Endodermal cell (in vitro differentiated cells): ENCODE measurements at regions not wholly inside any gene's neighbourhood (a gene's known extent, or its start where the extent isn't known, plus 50 kb on each side); places are given as distances from the start of the nearest gene placed in this dataset.

Experiments
- DNase-seq: peaks from one replicate; pipeline ENCODE4 v3.0.0-alpha.2; 2017
- H3K27ac ChIP-seq: 2 replicates; pipeline ENCODE4 v1.5.1; 2013; ENCODE audit warnings: mild to moderate bottlenecking, low read depth, low read length, moderate library complexity
- H3K27me3 ChIP-seq: 2 replicates; pipeline ENCODE4 v1.6.1; 2013; ENCODE audit warnings: mild to moderate bottlenecking, low read length, moderate library complexity; ENCODE audit not compliant: insufficient read depth, control insufficient read depth, poor library complexity, severe bottlenecking
- H3K36me3 ChIP-seq: 2 replicates; pipeline ENCODE4 v1.7.0; 2013; ENCODE audit warnings: mild to moderate bottlenecking, low read length, moderate library complexity; ENCODE audit not compliant: control insufficient read depth, insufficient read depth
- H3K4me1 ChIP-seq: one replicate; pipeline ENCODE4 v1.7.0; 2013; ENCODE audit warnings: low read length; ENCODE audit not compliant: control insufficient read depth, insufficient read depth
- H3K4me3 ChIP-seq: 2 replicates; pipeline ENCODE4 v1.5.1; 2013; ENCODE audit warnings: mild to moderate bottlenecking, low read length, moderate library complexity
- H3K9ac ChIP-seq: 2 replicates; pipeline ENCODE4 v1.6.1; 2013; ENCODE audit warnings: mild to moderate bottlenecking, low read length, moderate library complexity; ENCODE audit not compliant: poor library complexity, severe bottlenecking; ENCODE audit errors: extremely low read depth
- H3K9me3 ChIP-seq: 2 replicates; pipeline ENCODE4 v1.6.1; 2013; ENCODE audit warnings: mild to moderate bottlenecking, low read length, moderate library complexity; ENCODE audit not compliant: control insufficient read depth
- H3K27ac Mint-ChIP-seq: 2 replicates; pipeline ENCODE4 v1.8.0; 2020; ENCODE audit warnings: mixed read lengths
- H3K27me3 Mint-ChIP-seq: 2 replicates; pipeline ENCODE4 v1.8.0; 2021; ENCODE audit warnings: mild to moderate bottlenecking, mixed read lengths; ENCODE audit not compliant: insufficient read depth
- H3K36me3 Mint-ChIP-seq: 2 replicates; pipeline ENCODE4 v1.8.0; 2020; ENCODE audit warnings: low read depth, mixed read lengths
- H3K4me1 Mint-ChIP-seq: 2 replicates; pipeline ENCODE4 v1.8.0; 2020; ENCODE audit warnings: mixed read lengths
- H3K4me3 Mint-ChIP-seq: 2 replicates; pipeline ENCODE4 v1.8.0; 2020; ENCODE audit warnings: mild to moderate bottlenecking, moderate library complexity, mixed read lengths
- H3K9me3 Mint-ChIP-seq: 2 replicates; pipeline ENCODE4 v1.8.0; 2020; ENCODE audit warnings: mild to moderate bottlenecking, mixed read lengths
- CTCF ChIP-seq: fragments of 200-600 bp; sonication (generic); conservative IDR thresholded peaks from 2 replicates; pipeline ENCODE4 v1.5.0; 2021; ENCODE audit warnings: antibody characterized with exemption, mild to moderate bottlenecking
- WGBS, 2 experiments: methylation state at CpG; one replicate each; pipeline versions ENCODE4 v1.1.5 to v1.1.7; 2013; ENCODE audit warnings: missing lambda C conversion rate in 2 of 2, mixed read lengths in 1 of 2; ENCODE audit not compliant: insufficient coverage in 1 of 2, insufficient read length in 1 of 2; 5-methylcytosine and 5-hydroxymethylcytosine counted together

DNA sequence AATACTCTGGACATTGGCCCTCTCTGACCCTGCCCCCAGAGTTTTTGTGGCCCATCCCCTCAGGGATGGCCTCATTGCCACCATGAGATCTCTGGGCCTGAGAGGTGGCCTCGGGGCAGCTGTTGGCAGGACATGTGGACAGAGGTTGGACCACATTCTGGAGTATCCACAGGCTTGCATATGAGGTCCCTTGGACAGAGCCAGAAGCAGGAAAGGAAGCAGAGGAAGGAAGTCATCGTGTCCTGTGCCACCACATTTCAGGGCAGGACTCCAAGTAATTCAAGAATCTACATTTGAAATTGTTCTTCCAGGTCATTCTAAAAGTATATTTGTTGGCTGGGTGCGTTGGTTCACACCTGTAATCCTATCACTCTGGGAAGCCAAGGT lies 95.9 kb upstream of the PPP2R5A start:
- no peaks in the 10 kb centered on the region for H3K4me1 Mint-ChIP-seq
- Histone ChIP-seq H3K36me3 (no peaks in the 10 kb centered on the region), H3K9me3 (no peaks in the 10 kb centered on the region), H3K4me3 (no peak overlapping the region), H3K4me1 (no peaks in the 10 kb centered on the region), H3K9ac (no peak overlapping the region), H3K27me3 (no peaks in the 10 kb centered on the region), H3K27ac (no peak overlapping the region)
- no peak overlapping the region for H3K27ac Mint-ChIP-seq
- TF ChIP-seq CTCF = no peak
- DNase-seq = no peak
- H3K4me3 Mint-ChIP-seq = no peak overlapping the region
- no peaks in the 10 kb centered on the region for H3K36me3 Mint-ChIP-seq
- H3K9me3 Mint-ChIP-seq = no peaks in the 10 kb centered on the region
- no peaks in the 10 kb centered on the region for H3K27me3 Mint-ChIP-seq
- WGBS, 2 experiments = 94 to 97% methylated on average over 3 of the region's 3 CpGs

DNA sequence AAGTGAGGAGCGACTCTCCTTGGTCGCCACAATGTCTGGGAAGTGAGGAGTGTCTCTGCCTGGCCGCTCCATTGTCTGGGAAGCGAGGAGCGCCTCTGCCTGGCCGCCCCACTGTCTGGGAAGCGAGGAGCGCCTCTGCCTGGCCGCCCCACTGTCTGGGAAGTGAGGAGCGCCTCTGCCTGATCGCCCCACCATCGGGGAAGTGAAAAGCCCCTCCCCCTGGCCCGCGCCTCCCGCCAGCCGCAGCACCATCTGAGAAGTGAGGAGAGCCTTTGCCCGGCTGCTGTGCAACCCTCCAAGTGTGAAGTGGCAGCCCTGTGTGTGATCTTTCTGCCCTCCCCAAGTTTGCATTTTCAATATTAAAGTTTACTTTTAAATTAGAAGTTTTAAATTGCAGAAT lies 95.0 kb upstream of the PPP2R5A start:
- no peak for TF ChIP-seq CTCF
- H3K36me3 Mint-ChIP-seq = no peaks in the 10 kb centered on the region
- no peaks in the 10 kb centered on the region for H3K4me1 Mint-ChIP-seq
- no peak overlapping the region for H3K27ac Mint-ChIP-seq
- Histone ChIP-seq H3K36me3 (no peaks in the 10 kb centered on the region), H3K4me3 (no peak overlapping the region), H3K4me1 (no peaks in the 10 kb centered on the region), H3K27ac (no peak overlapping the region), H3K9ac (no peak overlapping the region), H3K9me3 (peaks cover under 1% of the 10 kb centered on the region), H3K27me3 (no peaks in the 10 kb centered on the region)
- no peaks in the 10 kb centered on the region for H3K27me3 Mint-ChIP-seq
- 83 to 88% methylated on average over 8 to 17 of the region's 17 CpGs for WGBS, 2 experiments
- DNase-seq = no peak
- no peak overlapping the region for H3K4me3 Mint-ChIP-seq
- H3K9me3 Mint-ChIP-seq = peaks cover 5% of the 10 kb centered on the region

GRCh38 chr1:212192261-212192998 lies 92.8 kb upstream of the PPP2R5A start:
- no peak overlapping the region for H3K4me3 Mint-ChIP-seq
- Histone ChIP-seq H3K4me1 (no peaks in the 10 kb centered on the region), H3K27ac (no peak overlapping the region), H3K9me3 (peaks cover 9% of the 10 kb centered on the region), H3K9ac (no peak overlapping the region), H3K36me3 (no peaks in the 10 kb centered on the region), H3K27me3 (no peaks in the 10 kb centered on the region), H3K4me3 (no peak overlapping the region)
- H3K36me3 Mint-ChIP-seq = peaks cover 5% of the 10 kb centered on the region
- H3K27me3 Mint-ChIP-seq = no peaks in the 10 kb centered on the region
- H3K27ac Mint-ChIP-seq = no peak overlapping the region
- no peak for DNase-seq
- WGBS, 2 experiments = 40% methylated on average over 2 of the region's 2 CpGs; no CpG with 5 or more reads in 1 of the 2 experiments
- no peak for TF ChIP-seq CTCF
- H3K4me1 Mint-ChIP-seq = no peaks in the 10 kb centered on the region
- peaks cover 12% of the 10 kb centered on the region for H3K9me3 Mint-ChIP-seq
